ENCODE measurements at regions not wholly inside any gene's neighbourhood (a gene's known extent, or its start where the extent isn't known, plus 50 kb on each side); places are given as distances from the start of the nearest gene placed in this dataset.

DNA sequence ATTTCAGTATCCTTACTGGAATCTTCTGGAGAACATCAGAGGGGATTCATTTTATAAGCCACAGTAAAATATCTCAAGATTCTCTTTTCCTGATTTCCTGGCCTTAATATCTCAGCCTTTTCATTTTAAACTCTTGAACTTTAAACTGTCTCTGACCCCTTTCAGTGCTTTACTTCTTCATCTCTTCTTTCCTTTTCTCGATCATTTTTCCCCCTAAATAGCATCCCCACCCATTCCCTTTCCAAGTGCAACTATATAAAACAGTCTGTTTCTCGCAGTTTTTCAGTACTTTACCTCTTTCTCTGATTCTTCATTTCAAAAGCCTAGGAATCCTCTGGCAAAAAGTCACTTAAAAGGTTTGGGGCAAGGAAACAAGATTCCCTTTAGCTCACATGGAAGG is 80.5 kb downstream of the PALM2AKAP2 start:
- H3K27me3 Mint-ChIP-seq (ENCODE audit: low read depth, unreplicated experiment), result no peaks in the 10 kb centered on the region
- H3K4me2 ChIP-seq (ENCODE audit: low read length), result no peak overlapping the region
- H3K36me3 ChIP-seq (ENCODE audit: insufficient read depth, low read length), result no peaks in the 10 kb centered on the region
- no peaks in the 10 kb centered on the region for H3K4me1 ChIP-seq (ENCODE audit: insufficient read depth, low read length)
- H3K27ac Mint-ChIP-seq (ENCODE audit: unreplicated experiment), result no peak overlapping the region
- H3K27me3 ChIP-seq (ENCODE audit: insufficient read depth, low read length), result no peaks in the 10 kb centered on the region
- H2AFZ ChIP-seq (ENCODE audit: low read depth, low read length), result no peak overlapping the region
- H3K79me2 ChIP-seq (ENCODE audit: insufficient read depth, low read length), result peaks cover 66% of the 10 kb centered on the region
- peaks cover 80% of the 10 kb centered on the region for H4K20me1 ChIP-seq (ENCODE audit: insufficient read depth, low read length)
- no peaks in the 10 kb centered on the region for H3K9me3 ChIP-seq (ENCODE audit: insufficient read depth, low read depth, low read length)
- DNase-seq (ENCODE audit: low read depth) (no peak), FAIRE-seq (no peak)
- TF ChIP-seq EZH2 (IDR thresholded peaks at IDR 0.05; ENCODE audit: insufficient read depth, low read length) (no peak), CTCF (IDR thresholded peaks at IDR 0.05; ENCODE audit: insufficient read depth, low read depth, low read length) (no peak)
- H3K9ac ChIP-seq (ENCODE audit: low read length), result no peak overlapping the region
- H3K4me1 Mint-ChIP-seq (ENCODE audit: low read depth, unreplicated experiment), result peaks cover 9% of the 10 kb centered on the region
- H3K4me3 ChIP-seq (ENCODE audit: insufficient read depth, low read depth, low read length), result no peak overlapping the region
- no peak overlapping the region for H3K27ac ChIP-seq (ENCODE audit: low read depth, low read length)
- H3K36me3 Mint-ChIP-seq (ENCODE audit: low read depth, unreplicated experiment), result peaks cover 4% of the 10 kb centered on the region
- peaks cover 2% of the 10 kb centered on the region for H3K9me3 Mint-ChIP-seq (ENCODE audit: unreplicated experiment)
- H3K4me3 Mint-ChIP-seq (ENCODE audit: unreplicated experiment), result no peak overlapping the region

GRCh38 chr9:109861499-109861898 is 81.5 kb downstream of the PALM2AKAP2 start:
- H3K27me3 ChIP-seq (ENCODE audit: insufficient read depth, low read length), result no peaks in the 10 kb centered on the region
- H3K9ac ChIP-seq (ENCODE audit: low read length), result no peak overlapping the region
- no peaks in the 10 kb centered on the region for H3K4me1 ChIP-seq (ENCODE audit: insufficient read depth, low read length)
- H3K27ac Mint-ChIP-seq (ENCODE audit: unreplicated experiment), result no peak overlapping the region
- H3K27me3 Mint-ChIP-seq (ENCODE audit: low read depth, unreplicated experiment), result no peaks in the 10 kb centered on the region
- peaks cover 67% of the 10 kb centered on the region for H3K79me2 ChIP-seq (ENCODE audit: insufficient read depth, low read length)
- no peaks in the 10 kb centered on the region for H3K9me3 ChIP-seq (ENCODE audit: insufficient read depth, low read depth, low read length)
- H3K9me3 Mint-ChIP-seq (ENCODE audit: unreplicated experiment), result peaks cover 2% of the 10 kb centered on the region
- no peak for FAIRE-seq
- no peak overlapping the region for H3K27ac ChIP-seq (ENCODE audit: low read depth, low read length)
- H3K4me2 ChIP-seq (ENCODE audit: low read length), result no peak overlapping the region
- no peaks in the 10 kb centered on the region for H3K36me3 ChIP-seq (ENCODE audit: insufficient read depth, low read length)
- TF ChIP-seq EZH2 (IDR thresholded peaks at IDR 0.05; ENCODE audit: insufficient read depth, low read length) (no peak), CTCF (IDR thresholded peaks at IDR 0.05; ENCODE audit: insufficient read depth, low read depth, low read length) (no peak)
- no peak overlapping the region for H3K4me3 ChIP-seq (ENCODE audit: insufficient read depth, low read depth, low read length)
- no peak for DNase-seq (ENCODE audit: low read depth)
- H3K36me3 Mint-ChIP-seq (ENCODE audit: low read depth, unreplicated experiment), result peaks cover 4% of the 10 kb centered on the region
- no peak overlapping the region for H3K4me3 Mint-ChIP-seq (ENCODE audit: unreplicated experiment)
- H4K20me1 ChIP-seq (ENCODE audit: insufficient read depth, low read length), result peaks cover 81% of the 10 kb centered on the region
- H2AFZ ChIP-seq (ENCODE audit: low read depth, low read length), result no peak overlapping the region
- peaks cover 9% of the 10 kb centered on the region for H3K4me1 Mint-ChIP-seq (ENCODE audit: low read depth, unreplicated experiment)

- peaks cover 82% of the 10 kb centered on the region for H4K20me1 ChIP-seq (ENCODE audit: insufficient read depth, low read length)
- H3K4me3 ChIP-seq (ENCODE audit: insufficient read depth, low read depth, low read length), result no peak overlapping the region
- no peak overlapping the region for H3K27ac ChIP-seq (ENCODE audit: low read depth, low read length)
- H2AFZ ChIP-seq (ENCODE audit: low read depth, low read length), result no peak overlapping the region
- Mint-ChIP-seq H3K4me1 (ENCODE audit: low read depth, unreplicated experiment) (peaks cover 9% of the 10 kb centered on the region), H3K27me3 (ENCODE audit: low read depth, unreplicated experiment) (no peaks in the 10 kb centered on the region), H3K4me3 (ENCODE audit: unreplicated experiment) (no peak overlapping the region), H3K9me3 (ENCODE audit: unreplicated experiment) (peaks cover 2% of the 10 kb centered on the region), H3K27ac (ENCODE audit: unreplicated experiment) (no peak overlapping the region), H3K36me3 (ENCODE audit: low read depth, unreplicated experiment) (peaks cover 4% of the 10 kb centered on the region)
- no peak for TF ChIP-seq EZH2 (IDR thresholded peaks at IDR 0.05; ENCODE audit: insufficient read depth, low read length)
- TF ChIP-seq CTCF (IDR thresholded peaks at IDR 0.05; ENCODE audit: insufficient read depth, low read depth, low read length), result no peak
- no peaks in the 10 kb centered on the region for H3K36me3 ChIP-seq (ENCODE audit: insufficient read depth, low read length)
- H3K79me2 ChIP-seq (ENCODE audit: insufficient read depth, low read length), result peaks cover 63% of the 10 kb centered on the region
- FAIRE-seq, result no peak
- H3K9ac ChIP-seq (ENCODE audit: low read length), result no peak overlapping the region
- DNase-seq (ENCODE audit: low read depth), result no peak
- no peaks in the 10 kb centered on the region for H3K4me1 ChIP-seq (ENCODE audit: insufficient read depth, low read length)
- H3K4me2 ChIP-seq (ENCODE audit: low read length), result no peak overlapping the region
- H3K27me3 ChIP-seq (ENCODE audit: insufficient read depth, low read length), result no peaks in the 10 kb centered on the region
- no peaks in the 10 kb centered on the region for H3K9me3 ChIP-seq (ENCODE audit: insufficient read depth, low read depth, low read length)
Observed at GRCh38 chr9:109861918-109862317, 81.9 kb downstream of the PALM2AKAP2 start.
